Chondrocyte (in vitro differentiated cells): ENCODE measurements at regions not wholly inside any gene's neighbourhood (a gene's known extent, or its start where the extent isn't known, plus 50 kb on each side); places are given as distances from the start of the nearest gene placed in this dataset.
A peak's percentile ranks its signal among the peaks of the same experiment; 100 is the strongest.

ENCODE experiments used
- DNase-seq: peaks from one replicate; pipeline ENCODE4 v3.0.0; 2021; ENCODE audit warnings: mixed read lengths, low spot score
- H3K27ac Mint-ChIP-seq: one replicate; pipeline ENCODE4 v1.8.0; 2021; ENCODE audit warnings: mild to moderate bottlenecking, moderate library complexity, mixed read lengths; ENCODE audit not compliant: unreplicated experiment
- H3K27me3 Mint-ChIP-seq: 2 replicates; pipeline ENCODE4 v1.8.0; 2021; ENCODE audit warnings: low read depth, mixed read lengths
- H3K36me3 Mint-ChIP-seq: 2 replicates; pipeline ENCODE4 v1.8.0; 2021; ENCODE audit warnings: low read depth, mixed read lengths
- H3K4me1 Mint-ChIP-seq: 2 replicates; pipeline ENCODE4 v1.8.0; 2021; ENCODE audit warnings: low read depth, mild to moderate bottlenecking, mixed read lengths
- H3K4me3 Mint-ChIP-seq: one replicate; pipeline ENCODE4 v1.8.0; 2021; ENCODE audit warnings: mild to moderate bottlenecking, moderate library complexity, mixed read lengths; ENCODE audit not compliant: unreplicated experiment
- H3K9me3 Mint-ChIP-seq: 2 replicates; pipeline ENCODE4 v1.8.0; 2021; ENCODE audit warnings: low read depth, mixed read lengths
- CTCF ChIP-seq: fragments of 200-600 bp; sonication (generic); IDR thresholded peaks from 2 replicates; pipeline ENCODE4 v1.5.0; 2021; ENCODE audit warnings: antibody characterized with exemption, mild to moderate bottlenecking, moderate library complexity

GRCh38 chr4:33316578-33316977 is 2596.4 kb downstream of the PCDH7 start:
- no peak overlapping the region for H3K4me3 Mint-ChIP-seq
- no peaks in the 10 kb centered on the region for H3K36me3 Mint-ChIP-seq
- H3K9me3 Mint-ChIP-seq, result peaks cover 7% of the 10 kb centered on the region
- peaks cover 7% of the 10 kb centered on the region for H3K27me3 Mint-ChIP-seq
- H3K4me1 Mint-ChIP-seq, result no peaks in the 10 kb centered on the region
- H3K27ac Mint-ChIP-seq, result no peak overlapping the region
- no peak for TF ChIP-seq CTCF
- peak; percentile 48 for DNase-seq

DNA sequence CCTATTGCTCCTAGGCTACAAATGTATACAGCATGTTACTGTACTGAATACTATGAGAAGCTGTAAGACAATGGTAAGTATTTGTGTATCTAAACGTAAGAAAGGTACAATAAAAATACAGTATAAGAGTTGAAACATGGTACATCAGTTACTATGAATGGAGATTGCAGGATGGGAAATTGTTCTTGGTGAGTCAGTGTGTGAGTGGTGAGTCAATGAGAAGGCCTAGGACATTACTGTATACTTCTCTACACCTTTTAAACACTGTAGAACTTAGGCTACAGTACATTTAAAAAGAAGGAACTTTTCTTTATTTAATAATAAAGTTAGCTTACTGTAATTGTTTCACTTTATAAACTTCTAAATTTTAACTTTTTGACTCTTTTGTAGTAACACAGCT is 2603.2 kb downstream of the PCDH7 start:
- Mint-ChIP-seq H3K4me3 (no peak overlapping the region), H3K9me3 (peaks cover 5% of the 10 kb centered on the region), H3K27ac (no peak overlapping the region), H3K27me3 (peaks cover 3% of the 10 kb centered on the region), H3K36me3 (no peaks in the 10 kb centered on the region), H3K4me1 (no peaks in the 10 kb centered on the region)
- no peak for DNase-seq
- no peak for TF ChIP-seq CTCF

GRCh38 chr4:33334416-33334815 is 2614.2 kb downstream of the PCDH7 start:
- Mint-ChIP-seq H3K36me3 (peaks cover 10% of the 10 kb centered on the region), H3K9me3 (peaks cover 48% of the 10 kb centered on the region), H3K27me3 (no peaks in the 10 kb centered on the region), H3K4me3 (no peak overlapping the region), H3K4me1 (no peaks in the 10 kb centered on the region), H3K27ac (no peak overlapping the region)
- no peak for TF ChIP-seq CTCF
- DNase-seq, result no peak

- no peak for TF ChIP-seq CTCF
- no peaks in the 10 kb centered on the region for H3K27me3 Mint-ChIP-seq
- H3K27ac Mint-ChIP-seq, result no peak overlapping the region
- peaks cover 18% of the 10 kb centered on the region for H3K9me3 Mint-ChIP-seq
- peaks cover 3% of the 10 kb centered on the region for H3K36me3 Mint-ChIP-seq
- H3K4me1 Mint-ChIP-seq, result no peaks in the 10 kb centered on the region
- no peak overlapping the region for H3K4me3 Mint-ChIP-seq
- no peak for DNase-seq
Observed at GRCh38 chr4:33339762-33340161, 2619.6 kb downstream of the PCDH7 start.

- no peaks in the 10 kb centered on the region for H3K27me3 Mint-ChIP-seq
- H3K4me3 Mint-ChIP-seq, result no peak overlapping the region
- DNase-seq, result no peak
- H3K36me3 Mint-ChIP-seq, result peaks cover 3% of the 10 kb centered on the region
- no peak overlapping the region for H3K27ac Mint-ChIP-seq
- peaks cover 18% of the 10 kb centered on the region for H3K9me3 Mint-ChIP-seq
- no peaks in the 10 kb centered on the region for H3K4me1 Mint-ChIP-seq
- TF ChIP-seq CTCF, result no peak
Observed at GRCh38 chr4:33340168-33340567, 2620.0 kb downstream of the PCDH7 start.
